ENCODE measurements at regions not wholly inside any gene's neighbourhood (a gene's known extent, or its start where the extent isn't known, plus 50 kb on each side); places are given as distances from the start of the nearest gene placed in this dataset.

- TF ChIP-seq CTCF (IDR thresholded peaks at IDR 0.05) (no peak), POLR2A (IDR thresholded peaks at IDR 0.05) (no peak)
These were observed 669.5 kb upstream of the EPHA7 start for GRCh38 chr6:94088870-94089269.

Data from right lobe of liver (tissue), 4 donors.